ENCODE measurements at regions not wholly inside any gene's neighbourhood (a gene's known extent, or its start where the extent isn't known, plus 50 kb on each side); places are given as distances from the start of the nearest gene placed in this dataset.

DNA sequence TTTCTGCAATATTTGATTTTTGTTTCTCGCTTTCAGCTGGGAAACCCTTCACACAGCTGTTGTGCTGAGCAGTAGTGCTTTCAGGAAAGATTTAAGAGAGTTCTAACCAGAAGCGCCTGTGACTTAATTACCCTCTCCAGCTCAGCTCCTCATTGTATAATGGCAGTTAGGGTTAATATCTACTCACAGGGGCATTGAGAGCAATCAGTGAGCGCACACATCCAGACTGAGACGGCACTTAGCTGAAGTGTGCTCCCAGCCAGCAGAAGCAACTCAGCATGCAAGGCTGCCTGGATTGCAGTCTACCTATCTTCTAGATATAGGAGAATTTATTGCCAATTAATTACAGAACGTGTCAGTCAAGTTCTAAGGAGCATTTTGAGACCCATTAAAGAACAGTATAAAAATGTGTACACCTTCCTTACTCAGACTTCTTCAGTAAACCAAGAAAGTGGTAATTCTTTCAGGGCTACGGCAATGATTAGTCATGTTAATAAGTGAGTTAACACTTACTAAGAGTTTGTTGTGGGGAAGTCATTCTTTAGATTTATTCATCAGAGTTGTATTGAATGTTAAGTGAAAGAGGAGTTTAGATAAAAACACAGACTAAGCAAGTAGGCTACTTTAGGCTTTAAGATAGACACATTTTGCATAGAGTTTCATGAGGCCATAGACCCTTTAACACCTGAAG lies 111.7 kb upstream of the PCAT7 start:
- no peak for TF ChIP-seq POLR2A (IDR thresholded peaks at IDR 0.05; ENCODE audit: low read depth, low read length)
- TF ChIP-seq POLR2AphosphoS5 (IDR thresholded peaks at IDR 0.05; ENCODE audit: low read depth, low read length) = no peak
- no peak for TF ChIP-seq TAF1 (IDR thresholded peaks at IDR 0.05; ENCODE audit: borderline replicate concordance, low read depth, low read length)
